ENCODE measurements at regions not wholly inside any gene's neighbourhood (a gene's known extent, or its start where the extent isn't known, plus 50 kb on each side); places are given as distances from the start of the nearest gene placed in this dataset.

GRCh38 chr6:82602776-82603175 is 239.2 kb downstream of the TPBG start (continued):
- TF ChIP-seq ZNF19 (tag by site-specific recombination; IDR thresholded peaks at IDR 0.05; ENCODE audit: low read depth) (no peak), WT1 (tag by site-specific recombination; IDR thresholded peaks at IDR 0.05) (no peak), ZNF704 (tag by site-specific recombination; IDR thresholded peaks at IDR 0.05) (no peak), KLF1 (tag by site-specific recombination; IDR thresholded peaks at IDR 0.05) (no peak), ZNF513 (tag by site-specific recombination; IDR thresholded peaks at IDR 0.05) (no peak), ZNF561 (tag by site-specific recombination; IDR thresholded peaks at IDR 0.05; ENCODE audit: borderline replicate concordance) (no peak), ZNF777 (tag by site-specific recombination; IDR thresholded peaks at IDR 0.05; ENCODE audit: borderline replicate concordance) (no peak), ZSCAN4 (tag by site-specific recombination; IDR thresholded peaks at IDR 0.05) (no peak), KLF7 (tag by site-specific recombination; IDR thresholded peaks at IDR 0.05; ENCODE audit: borderline replicate concordance) (no peak), ZNF670 (tag by site-specific recombination; IDR thresholded peaks at IDR 0.05; ENCODE audit: low read depth) (no peak), ZNF266 (tag by site-specific recombination; IDR thresholded peaks at IDR 0.05; ENCODE audit: low read depth) (no peak), RBAK (tag by site-specific recombination; IDR thresholded peaks at IDR 0.05) (no peak), ZNF510 (tag by site-specific recombination; IDR thresholded peaks at IDR 0.05; ENCODE audit: insufficient replicate concordance) (no peak)

GRCh38 chr6:82603871-82604270 is 240.3 kb downstream of the TPBG start:
- no peak for TF ChIP-seq ZNF37A (tag by site-specific recombination; IDR thresholded peaks at IDR 0.05)
- TF ChIP-seq SP2 (tag by site-specific recombination; IDR thresholded peaks at IDR 0.05): no peak
- no peak for TF ChIP-seq BCL11B (tag by site-specific recombination; IDR thresholded peaks at IDR 0.05; ENCODE audit: low read depth)
- TF ChIP-seq ZNF658 (tag by site-specific recombination; IDR thresholded peaks at IDR 0.05): no peak
- TF ChIP-seq PBX3 (CRISPR knock-in tag; IDR thresholded peaks at IDR 0.05): no peak
- no peak for TF ChIP-seq ZNF335 (tag by site-specific recombination; conservative IDR thresholded peaks at IDR 0.05)
- TF ChIP-seq MZF1 (tag by site-specific recombination; IDR thresholded peaks at IDR 0.05; ENCODE audit: borderline replicate concordance): no peak
- TF ChIP-seq HOXD13 (CRISPR knock-in tag; IDR thresholded peaks at IDR 0.05; ENCODE audit: borderline replicate concordance): no peak
- no peak for TF ChIP-seq ZNF580 (tag by site-specific recombination; IDR thresholded peaks at IDR 0.05)
- no peak for TF ChIP-seq SP3 (tag by site-specific recombination; IDR thresholded peaks at IDR 0.05)
- no peak for TF ChIP-seq ZNF266 (tag by site-specific recombination; IDR thresholded peaks at IDR 0.05; ENCODE audit: low read depth)
- TF ChIP-seq ZNF776 (tag by site-specific recombination; IDR thresholded peaks at IDR 0.05; ENCODE audit: borderline replicate concordance): no peak
- TF ChIP-seq ZNF112 (tag by site-specific recombination; IDR thresholded peaks at IDR 0.05): no peak
- TF ChIP-seq ZNF596 (tag by site-specific recombination; IDR thresholded peaks at IDR 0.05): no peak
- TF ChIP-seq ZNF585B (tag by site-specific recombination; IDR thresholded peaks at IDR 0.05): no peak
- no peak for TF ChIP-seq ZNF610 (tag by site-specific recombination; IDR thresholded peaks at IDR 0.05; ENCODE audit: borderline replicate concordance)
- TF ChIP-seq ZBTB20 (tag by site-specific recombination; IDR thresholded peaks at IDR 0.05): no peak
- no peak for TF ChIP-seq ZNF18 (tag by site-specific recombination; IDR thresholded peaks at IDR 0.05)
- no peak for TF ChIP-seq ZNF76 (tag by site-specific recombination; IDR thresholded peaks at IDR 0.05; ENCODE audit: borderline replicate concordance, low read depth)
- CTCF ChIA-PET: no interaction called here
- Histone ChIP-seq H3K9me3 (ENCODE audit: control insufficient read depth, insufficient read depth, low read depth, low read length) (no peaks in the 10 kb centered on the region), H3K4me1 (ENCODE audit: control insufficient read depth, insufficient read depth, low read length) (0 out of 2 replicates have a peak, but pooled peaks cover 2% of the 10 kb centered on the region), H3K36me3 (ENCODE audit: control insufficient read depth in 2 of 2, insufficient read depth in 1 of 2, low read length in 2 of 2) (no peaks in the 10 kb centered on the region), H3K4me3 (ENCODE audit: low read depth, low read length) (no peak overlapping the region), H3K27ac (ENCODE audit: extremely low read depth, low read depth, low read length) (no peak overlapping the region)
- POLR2A ChIA-PET: no interaction called here

Measured in HEK293 (cell line).